PC-3 (cell line): ENCODE measurements at regions not wholly inside any gene's neighbourhood (a gene's known extent, or its start where the extent isn't known, plus 50 kb on each side); places are given as distances from the start of the nearest gene placed in this dataset.

Source experiments
- CTCF ChIP-seq: fragments of 300-600 bp; sonication (generic); conservative IDR thresholded peaks from 2 replicates; pipeline ENCODE4 v1.5.1; 2017; ENCODE audit warnings: antibody characterized with exemption, low read depth, mild to moderate bottlenecking, low read length
- EZH2 ChIP-seq: fragments of 300-600 bp; sonication (generic); IDR thresholded peaks from one replicate; pipeline ENCODE4 v1.6.1; 2017; ENCODE audit warnings: antibody characterized with exemption, mild to moderate bottlenecking, low read length; ENCODE audit not compliant: unreplicated experiment
- EZH2phosphoT487 ChIP-seq: fragments of 300-600 bp; sonication (generic); IDR thresholded peaks from 2 replicates; pipeline ENCODE4 v1.6.1; 2018; ENCODE audit warnings: mild to moderate bottlenecking, antibody characterized with exemption, low read length, borderline replicate concordance

- TF ChIP-seq CTCF (no peak), EZH2 (no peak), EZH2phosphoT487 (no peak)
Measured at GRCh38 chr12:124122722-124123121, 149.7 kb downstream of the ZNF664 start.
